Smooth muscle cell (in vitro differentiated cells): ENCODE measurements at regions not wholly inside any gene's neighbourhood (a gene's known extent, or its start where the extent isn't known, plus 50 kb on each side); places are given as distances from the start of the nearest gene placed in this dataset.

Experiments used
- DNase-seq: peaks from one replicate; lab custom pipeline; 2025; ENCODE audit not compliant: unreplicated experiment; lab: John Stamatoyannopoulos, UW
- H2AFZ ChIP-seq: fragments of 200-600 bp; sonication (generic); 2 replicates; pipeline ENCODE4 v1.6.0; 2016; ENCODE audit warnings: antibody characterized with exemption, low read depth, mild to moderate bottlenecking
- H3F3A ChIP-seq: fragments of 200-600 bp; sonication (generic); 2 replicates; pipeline ENCODE4 v1.6.0; 2017; ENCODE audit warnings: antibody characterized with exemption, low read depth
- H3K27ac ChIP-seq: fragments of 200-600 bp; sonication (generic); 2 replicates; pipeline ENCODE4 v1.5.1; 2016; ENCODE audit warnings: low read depth, mild to moderate bottlenecking
- H3K27me3 ChIP-seq: fragments of 200-600 bp; sonication (generic); 2 replicates; pipeline ENCODE4 v1.6.1; 2016; ENCODE audit warnings: low read depth, mild to moderate bottlenecking
- H3K36me3 ChIP-seq: fragments of 200-600 bp; sonication (generic); 2 replicates; pipeline ENCODE4 v1.5.1; 2016; ENCODE audit warnings: low read depth
- H3K4me1 ChIP-seq: fragments of 200-600 bp; sonication (generic); 2 replicates; pipeline ENCODE4 v1.5.1; 2016; ENCODE audit warnings: low read depth
- H3K4me2 ChIP-seq: fragments of 200-600 bp; sonication (generic); 2 replicates; pipeline ENCODE4 v1.6.0; 2016; ENCODE audit warnings: mild to moderate bottlenecking
- H3K4me3 ChIP-seq: fragments of 200-600 bp; sonication (generic); 2 replicates; pipeline ENCODE4 v1.5.1; 2016; ENCODE audit warnings: mild to moderate bottlenecking
- H3K79me2 ChIP-seq: fragments of 200-600 bp; sonication (generic); 2 replicates; pipeline ENCODE4 v1.6.0; 2016; ENCODE audit warnings: low read depth, mild to moderate bottlenecking
- H3K9ac ChIP-seq: fragments of 200-600 bp; sonication (generic); 2 replicates; pipeline ENCODE4 v1.6.0; 2016; ENCODE audit warnings: low read depth
- H3K9me3 ChIP-seq: fragments of 200-600 bp; sonication (generic); replicated peaks from 2 replicates; pipeline ENCODE4 v1.5.1; 2016; ENCODE audit warnings: low read depth
- H4K20me1 ChIP-seq: fragments of 200-600 bp; sonication (generic); 2 replicates; pipeline ENCODE4 v1.6.0; 2016; ENCODE audit warnings: low read depth
- CTCF ChIP-seq: fragments of 200-600 bp; sonication (generic); IDR thresholded peaks from 2 replicates; pipeline ENCODE4 v1.5.1; 2017; ENCODE audit warnings: borderline replicate concordance, mild to moderate bottlenecking, antibody characterized with exemption; ENCODE audit not compliant: insufficient read depth, poor library complexity, severe bottlenecking
- WGBS: methylation state at CpG from one replicate; pipeline ENCODE4 v1.1.7; 2016; ENCODE audit warnings: low lambda C conversion rate; 5-methylcytosine and 5-hydroxymethylcytosine counted together

- H3K27ac ChIP-seq: no peak overlapping the region
- 79% methylated on average over 4 of the region's 4 CpGs for WGBS
- H3K9ac ChIP-seq: no peak overlapping the region
- H3K4me2 ChIP-seq: no peak overlapping the region
- no peaks in the 10 kb centered on the region for H3F3A ChIP-seq
- no peaks in the 10 kb centered on the region for H3K36me3 ChIP-seq
- H4K20me1 ChIP-seq: no peaks in the 10 kb centered on the region
- H3K4me3 ChIP-seq: no peak overlapping the region
- no peak for TF ChIP-seq CTCF
- H3K79me2 ChIP-seq: no peaks in the 10 kb centered on the region
- peaks cover 3% of the 10 kb centered on the region for H3K27me3 ChIP-seq
- no peak overlapping the region for H2AFZ ChIP-seq
- DNase-seq: no peak
- H3K4me1 ChIP-seq: no peaks in the 10 kb centered on the region
- H3K9me3 ChIP-seq: no peaks in the 10 kb centered on the region
Measured at GRCh38 chr2:121862286-121862685, 106.8 kb downstream of the TSN start.

- no peak overlapping the region for H3K9ac ChIP-seq
- peaks cover 6% of the 10 kb centered on the region for H3K4me1 ChIP-seq
- H3K9me3 ChIP-seq: no peaks in the 10 kb centered on the region
- no peaks in the 10 kb centered on the region for H3K36me3 ChIP-seq
- no peak for TF ChIP-seq CTCF
- 80% methylated on average over 1 of the region's 2 CpGs for WGBS
- no peaks in the 10 kb centered on the region for H3F3A ChIP-seq
- DNase-seq: no peak
- no peak overlapping the region for H3K4me2 ChIP-seq
- H4K20me1 ChIP-seq: no peaks in the 10 kb centered on the region
- peaks cover 8% of the 10 kb centered on the region for H3K27me3 ChIP-seq
- H3K4me3 ChIP-seq: no peak overlapping the region
- no peak overlapping the region for H2AFZ ChIP-seq
- no peaks in the 10 kb centered on the region for H3K79me2 ChIP-seq
- H3K27ac ChIP-seq: no peak overlapping the region
Measured at GRCh38 chr2:121865914-121866313, 110.5 kb downstream of the TSN start.

GRCh38 chr2:121866789-121867188 is 111.3 kb downstream of the TSN start:
- Histone ChIP-seq H3K9ac (no peak overlapping the region), H3K4me2 (no peak overlapping the region), H3K36me3 (no peaks in the 10 kb centered on the region), H3F3A (no peaks in the 10 kb centered on the region), H3K79me2 (no peaks in the 10 kb centered on the region), H3K9me3 (no peaks in the 10 kb centered on the region), H3K4me3 (no peak overlapping the region), H4K20me1 (no peaks in the 10 kb centered on the region), H3K27ac (no peak overlapping the region), H2AFZ (no peak overlapping the region), H3K27me3 (peaks cover 8% of the 10 kb centered on the region), H3K4me1 (peaks cover 6% of the 10 kb centered on the region)
- DNase-seq: no peak
- WGBS: 84% methylated on average over 6 of the region's 6 CpGs
- no peak for TF ChIP-seq CTCF

GRCh38 chr2:121868652-121869051 is 113.2 kb downstream of the TSN start:
- 86% methylated on average over 1 of the region's 1 CpG for WGBS
- H3K4me1 ChIP-seq: peaks cover 9% of the 10 kb centered on the region
- H3K36me3 ChIP-seq: no peaks in the 10 kb centered on the region
- H3K4me2 ChIP-seq: no peak overlapping the region
- H3K4me3 ChIP-seq: no peak overlapping the region
- H4K20me1 ChIP-seq: no peaks in the 10 kb centered on the region
- DNase-seq: no peak
- no peak overlapping the region for H2AFZ ChIP-seq
- H3K27me3 ChIP-seq: peaks cover 8% of the 10 kb centered on the region
- no peaks in the 10 kb centered on the region for H3K9me3 ChIP-seq
- no peak for TF ChIP-seq CTCF
- no peak overlapping the region for H3K9ac ChIP-seq
- no peaks in the 10 kb centered on the region for H3K79me2 ChIP-seq
- no peak overlapping the region for H3K27ac ChIP-seq
- H3F3A ChIP-seq: no peaks in the 10 kb centered on the region
